CD4-positive, alpha-beta memory T cell (primary cell): ENCODE measurements at regions not wholly inside any gene's neighbourhood (a gene's known extent, or its start where the extent isn't known, plus 50 kb on each side); places are given as distances from the start of the nearest gene placed in this dataset.

Experiments
- CTCF ChIA-PET: fragments of 350-600 bp; sonication (Branson Sonifier 250); formaldehyde crosslinking; loops from one replicate; lab custom pipeline; 2021; ENCODE audit warnings: inconsistent platforms; ENCODE audit not compliant: partially characterized antibody; lab: Charles Lee
- POLR2A ChIA-PET: fragments of 350-600 bp; sonication (Branson Sonifier 250); formaldehyde crosslinking; loops from one replicate; lab custom pipeline; 2021; ENCODE audit not compliant: partially characterized antibody; lab: Charles Lee
- DNase-seq, 5 donors: peaks; one replicate each; pipeline versions ENCODE4 v3.0.0 to v3.0.0-alpha.2; 2020 to 2022; ENCODE audit warnings: mixed read lengths in 1 of 5
- H3K27ac ChIP-seq: one replicate; pipeline ENCODE4 v1.7.0; 2013; ENCODE audit warnings: low read depth, low read length
- H3K27me3 ChIP-seq: 2 replicates; pipeline ENCODE4 v1.7.0; 2013; ENCODE audit warnings: mild to moderate bottlenecking, low read length, moderate library complexity; ENCODE audit not compliant: insufficient read depth
- H3K36me3 ChIP-seq: 2 replicates; pipeline ENCODE4 v1.7.0; 2013; ENCODE audit warnings: mild to moderate bottlenecking, low read length, moderate library complexity; ENCODE audit not compliant: insufficient read depth
- H3K4me1 ChIP-seq: 2 replicates; pipeline ENCODE4 v1.7.0; 2013; ENCODE audit warnings: mild to moderate bottlenecking, low read length, moderate library complexity; ENCODE audit not compliant: insufficient read depth
- H3K4me3 ChIP-seq, 2 donors: one replicate each; pipeline ENCODE4 v1.7.0; 2013; ENCODE audit warnings: low read length in 2 of 2, mild to moderate bottlenecking in 1 of 2
- H3K9me3 ChIP-seq, 2 donors: one replicate each; pipeline ENCODE4 v1.7.0; 2013; ENCODE audit warnings: low read length in 2 of 2, control low read depth in 1 of 2; ENCODE audit not compliant: control insufficient read depth in 1 of 2
- H3K27ac Mint-ChIP-seq, 7 donors: one replicate each; pipeline ENCODE4 v1.8.0; 2020 to 2021; ENCODE audit warnings: mixed read lengths in 7 of 7, mild to moderate bottlenecking in 6 of 7, inconsistent platforms in 3 of 7, moderate library complexity in 3 of 7
- H3K27me3 Mint-ChIP-seq, 2 donors: one replicate each; pipeline ENCODE4 v1.8.0; 2020 to 2021; ENCODE audit warnings: mixed read lengths in 2 of 2
- H3K36me3 Mint-ChIP-seq, 2 donors: one replicate each; pipeline ENCODE4 v1.8.0; 2020 to 2021; ENCODE audit warnings: mixed read lengths in 2 of 2, inconsistent platforms in 1 of 2, mild to moderate bottlenecking in 1 of 2
- H3K4me1 Mint-ChIP-seq, 4 donors: one replicate each; pipeline ENCODE4 v1.8.0; 2020 to 2021; ENCODE audit warnings: mixed read lengths in 4 of 4, mild to moderate bottlenecking in 1 of 4
- H3K4me3 Mint-ChIP-seq, 8 donors: one replicate each; pipeline ENCODE4 v1.8.0; 2020 to 2021; ENCODE audit warnings: mixed read lengths in 8 of 8, mild to moderate bottlenecking in 7 of 8, moderate library complexity in 6 of 8, inconsistent platforms in 3 of 8
- H3K9me3 Mint-ChIP-seq, 8 donors: one replicate each; pipeline ENCODE4 v1.8.0; 2020 to 2021; ENCODE audit warnings: mixed read lengths in 8 of 8, mild to moderate bottlenecking in 5 of 8, inconsistent platforms in 3 of 8, moderate library complexity in 1 of 8
- intact Hi-C: fragments of 100-400 bp; cut with micrococcal nuclease; formaldehyde crosslinking; loops from one replicate; pipeline ENCODE4 v1.15.1; 2023

DNA sequence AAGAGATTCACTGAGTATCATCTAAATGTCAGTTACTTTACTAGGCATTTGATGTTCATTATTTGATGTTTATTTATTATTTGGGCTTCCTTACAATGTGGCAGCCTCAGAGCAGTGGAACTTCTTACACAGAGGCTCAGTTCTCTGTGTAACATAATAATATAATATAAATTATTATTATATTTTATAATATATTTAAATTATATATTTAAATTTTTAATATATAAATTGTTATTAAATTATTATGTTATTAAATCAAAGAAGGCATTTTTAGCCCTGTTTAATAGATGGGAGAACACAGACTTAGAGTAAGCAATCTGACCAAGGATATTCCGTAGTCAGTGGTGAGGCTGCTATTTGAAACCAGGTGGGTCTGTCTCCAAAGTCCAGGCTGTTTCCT lies 315.3 kb upstream of the SKOR2 start:
- Mint-ChIP-seq H3K4me3 (no peak overlapping the region), H3K27ac (no peak overlapping the region), H3K9me3 (peaks cover 0 to 12% (median 3%) of the 10 kb centered on the region in 8 donors), H3K27me3 (peaks cover 5 to 9% of the 10 kb centered on the region in 2 donors), H3K4me1 (no peaks in the 10 kb centered on the region), H3K36me3 (no peaks in the 10 kb centered on the region)
- Histone ChIP-seq H3K4me1 (no peaks in the 10 kb centered on the region), H3K9me3 (no peaks in the 10 kb centered on the region), H3K4me3 (no peak overlapping the region), H3K27me3 (no peaks in the 10 kb centered on the region), H3K36me3 (no peaks in the 10 kb centered on the region), H3K27ac (no peak overlapping the region)
- intact Hi-C loops: no loop called here
- ChIA-PET CTCF (no interaction called here), POLR2A (no interaction called here)
- DNase-seq: no peak

DNA sequence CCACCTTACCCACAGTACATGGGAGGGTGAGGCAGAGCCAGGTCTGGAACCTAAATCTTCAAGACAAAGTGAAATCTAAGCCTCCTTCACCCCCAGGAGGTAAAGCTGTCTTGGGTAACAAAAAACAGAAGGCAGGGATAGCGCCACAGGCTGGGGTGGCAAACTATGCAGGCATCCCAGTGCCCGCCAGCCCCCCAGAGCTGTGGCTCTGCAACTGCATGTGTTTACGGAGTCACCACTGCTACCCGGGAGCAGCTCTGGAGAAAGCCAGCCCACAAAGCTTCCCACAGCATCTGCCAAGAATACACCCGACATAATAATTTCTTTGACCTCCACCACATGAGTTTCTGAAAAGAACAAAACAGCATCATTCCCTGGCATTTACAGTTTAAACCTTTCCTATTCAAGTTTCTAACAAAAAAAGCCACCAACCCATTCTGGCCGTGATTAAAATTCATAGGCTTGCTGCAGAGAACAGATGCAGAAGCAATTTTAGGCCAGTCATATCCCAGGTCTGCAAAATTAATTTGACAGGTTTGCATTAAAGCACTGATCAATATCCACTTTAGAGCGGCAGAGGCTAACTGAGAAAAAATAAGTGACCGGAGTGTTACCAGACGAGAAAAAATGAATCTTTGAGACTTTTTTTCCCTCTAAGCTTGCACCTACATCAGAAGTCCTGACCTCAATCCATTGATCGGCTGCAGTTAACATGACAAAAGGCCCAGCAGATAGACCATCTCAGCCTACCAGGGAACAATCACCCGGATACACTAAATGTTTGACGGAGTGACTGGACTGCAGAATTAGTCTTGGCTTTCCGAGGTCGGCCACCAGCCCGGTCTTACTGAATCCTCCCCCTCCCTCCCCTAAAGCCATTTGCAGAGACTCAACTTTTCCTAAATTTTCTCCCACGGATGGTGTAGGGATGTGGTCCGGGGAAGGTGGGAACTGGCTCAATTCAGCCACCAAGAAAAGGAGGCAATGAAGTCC lies 309.6 kb upstream of the SKOR2 start:
- intact Hi-C loops: no loop called here
- H3K4me3 Mint-ChIP-seq: no peak overlapping the region

DNA sequence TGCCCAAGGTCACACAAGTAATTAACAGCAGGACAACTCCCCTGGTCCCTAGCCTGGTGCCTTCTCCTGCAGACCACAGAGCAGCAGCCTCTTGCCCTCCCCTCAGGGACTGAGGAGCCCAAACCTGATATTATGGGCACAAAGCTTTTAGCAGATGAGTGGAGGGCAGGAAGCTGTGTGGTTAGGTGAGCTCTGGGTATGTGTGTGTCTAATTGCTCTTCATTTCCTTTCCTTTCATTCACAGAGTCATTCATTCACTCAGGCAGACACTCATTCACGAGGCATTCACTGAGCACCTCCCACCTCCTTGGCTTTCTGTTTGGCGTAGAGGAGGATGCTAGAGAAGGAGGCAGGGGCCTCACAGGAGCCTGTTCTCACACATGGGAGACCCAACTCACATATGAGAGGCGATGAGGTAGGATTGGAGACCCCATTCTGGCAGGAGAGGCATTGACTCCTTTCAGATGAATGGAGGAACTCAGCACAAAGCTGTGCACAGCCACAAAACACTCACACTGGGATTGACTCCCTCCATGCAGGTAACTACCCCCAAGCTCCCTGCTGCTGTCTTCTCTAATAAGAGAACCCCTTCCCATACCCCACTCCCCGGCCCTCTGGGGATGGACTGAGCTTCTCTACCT lies 306.8 kb upstream of the SKOR2 start:
- Mint-ChIP-seq H3K27me3 (peaks cover 7 to 11% of the 10 kb centered on the region in 2 donors), H3K4me1 (no peaks in the 10 kb centered on the region), H3K4me3 (no peak overlapping the region), H3K27ac (no peak overlapping the region), H3K36me3 (no peaks in the 10 kb centered on the region), H3K9me3 (peaks cover 0 to 5% (median 0%) of the 10 kb centered on the region in 8 donors)
- no peaks in the 10 kb centered on the region for H3K27me3 ChIP-seq
- H3K4me3 ChIP-seq: no peak overlapping the region
- ChIA-PET CTCF (no interaction called here), POLR2A (no interaction called here)
- DNase-seq: no peak
- intact Hi-C loops: no loop called here
- no peaks in the 10 kb centered on the region for H3K36me3 ChIP-seq
- no peak overlapping the region for H3K27ac ChIP-seq
- no peaks in the 10 kb centered on the region for H3K9me3 ChIP-seq
- no peaks in the 10 kb centered on the region for H3K4me1 ChIP-seq

More for the DNA sequence above, 309.6 kb upstream of the SKOR2 start:
- Histone ChIP-seq H3K4me1 (no peaks in the 10 kb centered on the region), H3K36me3 (no peaks in the 10 kb centered on the region), H3K4me3 (no peak overlapping the region), H3K9me3 (no peaks in the 10 kb centered on the region), H3K27ac (no peak overlapping the region), H3K27me3 (no peaks in the 10 kb centered on the region)
- Mint-ChIP-seq H3K27me3 (peaks cover 7 to 13% of the 10 kb centered on the region in 2 donors), H3K27ac (no peak overlapping the region), H3K9me3 (peaks cover 0 to 8% (median 4%) of the 10 kb centered on the region in 8 donors), H3K4me1 (no peaks in the 10 kb centered on the region), H3K36me3 (no peaks in the 10 kb centered on the region)
- ChIA-PET POLR2A (no interaction called here), CTCF (no interaction called here)
- DNase-seq: no peak

DNA sequence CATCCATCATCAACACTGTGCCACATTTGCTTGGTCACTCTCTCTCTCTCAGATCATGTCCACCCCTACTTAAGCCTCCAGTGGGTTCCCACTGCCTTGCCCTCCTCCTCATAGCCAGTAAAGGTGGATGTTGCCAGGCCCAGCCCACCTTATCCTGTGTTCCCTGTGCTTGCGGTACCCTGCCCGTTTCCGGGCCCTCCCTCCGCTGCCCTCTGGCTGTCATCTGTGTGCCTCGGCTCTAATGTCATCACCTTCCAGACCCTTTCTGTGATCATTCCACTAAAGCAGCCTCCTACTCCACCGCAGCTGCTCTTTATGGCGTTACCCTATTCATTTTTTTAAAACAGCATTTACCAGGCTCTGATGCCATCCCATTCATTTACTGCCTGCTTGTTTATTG lies 305.7 kb upstream of the SKOR2 start:
- H3K4me1 ChIP-seq: no peaks in the 10 kb centered on the region
- POLR2A ChIA-PET: no interaction called here
- Mint-ChIP-seq H3K4me3 (no peak overlapping the region), H3K27ac (no peak overlapping the region), H3K4me1 (no peaks in the 10 kb centered on the region), H3K9me3 (peaks cover 0 to 5% (median 0%) of the 10 kb centered on the region in 8 donors), H3K27me3 (peaks cover 7 to 8% of the 10 kb centered on the region in 2 donors), H3K36me3 (no peaks in the 10 kb centered on the region)
- intact Hi-C loops: no loop called here
- H3K27me3 ChIP-seq: no peaks in the 10 kb centered on the region
- H3K9me3 ChIP-seq: no peaks in the 10 kb centered on the region
- no peak for DNase-seq
- CTCF ChIA-PET: no interaction called here
- H3K4me3 ChIP-seq: no peak overlapping the region
- H3K27ac ChIP-seq: no peak overlapping the region
- no peaks in the 10 kb centered on the region for H3K36me3 ChIP-seq

DNA sequence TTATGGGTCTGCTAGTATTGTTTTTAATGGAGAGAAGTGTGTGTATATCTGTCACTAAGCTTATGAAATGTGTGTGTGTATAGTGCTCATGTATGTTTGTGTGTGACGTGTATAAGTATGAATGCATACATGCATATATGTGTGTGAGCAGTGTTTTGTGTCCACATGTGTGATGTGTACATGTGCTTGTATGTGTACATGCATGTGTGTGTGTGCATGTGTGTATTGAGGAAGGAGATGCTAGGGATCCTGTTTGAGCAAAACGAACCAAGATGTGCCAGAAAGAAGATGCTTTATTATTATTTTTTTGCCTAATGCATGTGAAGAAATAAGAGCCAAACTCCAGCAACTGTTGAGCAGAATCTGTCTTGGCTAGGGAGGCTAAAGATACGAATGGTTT lies 301.3 kb upstream of the SKOR2 start:
- Histone ChIP-seq H3K36me3 (no peaks in the 10 kb centered on the region), H3K9me3 (no peaks in the 10 kb centered on the region), H3K4me3 (no peak overlapping the region), H3K27me3 (no peaks in the 10 kb centered on the region), H3K4me1 (no peaks in the 10 kb centered on the region), H3K27ac (no peak overlapping the region)
- Mint-ChIP-seq H3K36me3 (no peaks in the 10 kb centered on the region), H3K27me3 (peaks cover 0 to 2% of the 10 kb centered on the region in 2 donors), H3K4me3 (no peak overlapping the region), H3K4me1 (no peaks in the 10 kb centered on the region), H3K27ac (no peak overlapping the region), H3K9me3 (peaks cover 0 to 2% (median 0%) of the 10 kb centered on the region in 8 donors)
- ChIA-PET POLR2A (no interaction called here), CTCF (no interaction called here)
- DNase-seq: no peak
- intact Hi-C loops: no loop called here

DNA sequence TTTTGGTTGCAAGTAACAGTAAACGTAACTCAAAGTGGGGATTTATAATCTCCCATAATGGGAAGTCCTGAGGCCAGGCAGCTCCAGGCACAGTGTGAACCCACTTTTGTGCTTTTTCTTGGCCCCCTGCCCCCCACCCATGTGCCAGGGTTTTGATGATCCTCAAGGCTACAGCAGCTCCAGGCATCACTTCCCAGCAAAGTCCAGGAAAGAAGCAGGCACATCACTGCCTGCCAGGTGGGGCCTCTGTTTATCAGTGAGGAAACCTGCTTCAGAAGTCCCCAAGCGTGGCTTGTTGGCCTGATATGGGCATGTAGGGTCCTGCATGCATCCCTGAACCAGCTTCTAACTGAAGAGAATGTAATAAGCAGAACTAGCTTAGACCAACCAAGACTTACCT lies 299.2 kb upstream of the SKOR2 start:
- H3K4me1 ChIP-seq: no peaks in the 10 kb centered on the region
- Mint-ChIP-seq H3K27ac (no peak overlapping the region), H3K4me3 (no peak overlapping the region), H3K36me3 (no peaks in the 10 kb centered on the region), H3K9me3 (peaks cover 0 to 2% (median 0%) of the 10 kb centered on the region in 8 donors), H3K27me3 (peaks cover 0 to 2% of the 10 kb centered on the region in 2 donors), H3K4me1 (no peaks in the 10 kb centered on the region)
- no peaks in the 10 kb centered on the region for H3K9me3 ChIP-seq
- no peak for DNase-seq
- ChIA-PET POLR2A (no interaction called here), CTCF (no interaction called here)
- no peaks in the 10 kb centered on the region for H3K36me3 ChIP-seq
- intact Hi-C loops: no loop called here
- no peaks in the 10 kb centered on the region for H3K27me3 ChIP-seq
- no peak overlapping the region for H3K27ac ChIP-seq
- no peak overlapping the region for H3K4me3 ChIP-seq

DNA sequence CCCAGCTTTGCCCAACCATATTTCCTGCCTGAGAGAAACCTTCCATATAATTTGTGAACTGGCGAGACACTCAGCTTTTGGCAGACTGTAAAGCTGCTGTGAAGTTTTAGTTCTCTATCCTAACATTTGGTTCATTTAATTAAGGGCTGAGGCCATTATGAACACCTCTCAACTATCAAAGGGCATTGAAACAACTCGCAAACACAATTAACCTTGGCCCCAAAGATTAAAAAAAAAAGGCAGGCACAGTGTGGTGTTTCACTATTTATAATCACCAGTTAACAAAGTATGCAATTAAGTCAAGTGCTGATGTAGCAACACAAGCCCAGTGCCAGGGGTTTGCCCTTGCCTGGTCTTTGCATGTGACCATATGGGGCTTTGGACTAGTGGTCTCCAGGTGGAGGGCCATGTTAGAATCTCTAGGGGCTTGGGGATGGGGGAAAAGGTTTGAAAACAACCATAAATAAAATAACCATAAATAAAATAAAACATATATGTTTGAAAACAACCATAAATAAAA lies 297.6 kb upstream of the SKOR2 start:
- CTCF ChIA-PET: no interaction called here
- H3K4me1 Mint-ChIP-seq: no peaks in the 10 kb centered on the region

More for the DNA sequence above, 297.6 kb upstream of the SKOR2 start:
- no peaks in the 10 kb centered on the region for H3K4me1 ChIP-seq
- Mint-ChIP-seq H3K27me3 (peaks cover 0 to 6% of the 10 kb centered on the region in 2 donors), H3K9me3 (peaks cover 0 to 3% (median 0%) of the 10 kb centered on the region in 8 donors), H3K4me3 (no peak overlapping the region), H3K36me3 (no peaks in the 10 kb centered on the region), H3K27ac (no peak overlapping the region)
- no peak overlapping the region for H3K4me3 ChIP-seq
- no peaks in the 10 kb centered on the region for H3K9me3 ChIP-seq
- H3K36me3 ChIP-seq: no peaks in the 10 kb centered on the region
- DNase-seq: no peak
- POLR2A ChIA-PET: no interaction called here
- H3K27me3 ChIP-seq: no peaks in the 10 kb centered on the region
- intact Hi-C loops: no loop called here
- no peak overlapping the region for H3K27ac ChIP-seq
